Activated CD8-positive, alpha-beta memory T cell treated with anti-CD3 and anti-CD28 coated beads for 48 hours (primary cell): ENCODE measurements at regions not wholly inside any gene's neighbourhood (a gene's known extent, or its start where the extent isn't known, plus 50 kb on each side); places are given as distances from the start of the nearest gene placed in this dataset.
A peak's percentile ranks its signal among the peaks of the same experiment; 100 is the strongest.

Source experiments
- DNase-seq, 3 experiments: peaks; one replicate each; pipeline ENCODE4 v3.0.0-alpha.2; 2020; ENCODE audit warnings: low read depth in 2 of 3, low spot score in 2 of 3

DNA sequence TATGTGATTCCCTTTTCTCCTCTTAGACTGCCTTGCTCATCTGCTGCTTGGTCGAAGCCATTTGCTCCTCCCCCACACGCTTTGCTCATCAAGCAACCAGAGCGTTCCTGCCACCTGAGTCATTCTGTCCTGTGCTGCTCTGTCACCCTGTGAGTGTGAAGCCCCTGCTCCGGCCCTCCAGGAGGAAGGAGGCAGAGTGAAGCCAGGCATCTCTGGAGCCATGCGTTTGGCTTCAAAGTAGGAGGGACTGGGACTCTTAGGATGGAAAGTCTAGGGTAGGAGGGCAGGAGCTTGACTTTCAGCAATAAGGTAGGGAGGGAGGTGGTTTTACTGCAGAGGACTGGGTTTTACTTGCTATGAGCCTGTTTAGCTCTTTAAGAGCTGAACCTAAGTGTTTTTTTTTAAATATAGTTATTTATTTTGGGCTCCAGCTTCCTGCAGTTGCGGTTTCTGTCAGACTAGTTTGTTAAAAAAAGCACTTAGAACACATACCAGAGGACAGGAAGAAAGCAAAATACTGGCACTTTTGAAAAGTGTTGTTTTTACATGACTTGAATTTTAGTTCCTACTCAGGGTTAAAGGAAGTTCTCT is 63.6 kb downstream of the SPINK2 start:
- DNase-seq, result peak; percentile 31 to 44 (median 40)

DNA sequence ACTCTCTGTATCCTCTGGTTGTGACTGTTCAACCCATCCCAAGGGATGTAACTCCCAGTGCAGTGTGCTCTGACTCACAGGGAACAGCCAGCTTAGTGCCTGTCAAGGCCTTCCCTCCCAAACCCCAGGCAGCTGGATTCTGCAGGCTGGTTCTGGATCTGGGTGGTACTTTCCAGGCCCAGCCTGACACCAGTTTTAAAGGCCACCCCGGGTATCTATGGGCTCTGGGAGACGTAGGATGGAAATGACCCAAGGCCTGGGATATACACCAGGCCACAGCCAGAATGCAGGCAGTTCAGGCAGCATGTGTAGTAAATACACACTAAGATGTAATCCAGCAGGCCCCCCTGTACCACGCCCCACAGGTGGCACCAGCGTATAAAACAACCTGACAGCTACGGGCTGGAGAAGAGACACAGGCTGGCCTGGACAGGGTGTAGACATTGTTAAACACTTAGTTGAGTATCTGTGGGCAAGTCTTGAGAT is 64.2 kb downstream of the SPINK2 start:
- DNase-seq, result no peak

DNA sequence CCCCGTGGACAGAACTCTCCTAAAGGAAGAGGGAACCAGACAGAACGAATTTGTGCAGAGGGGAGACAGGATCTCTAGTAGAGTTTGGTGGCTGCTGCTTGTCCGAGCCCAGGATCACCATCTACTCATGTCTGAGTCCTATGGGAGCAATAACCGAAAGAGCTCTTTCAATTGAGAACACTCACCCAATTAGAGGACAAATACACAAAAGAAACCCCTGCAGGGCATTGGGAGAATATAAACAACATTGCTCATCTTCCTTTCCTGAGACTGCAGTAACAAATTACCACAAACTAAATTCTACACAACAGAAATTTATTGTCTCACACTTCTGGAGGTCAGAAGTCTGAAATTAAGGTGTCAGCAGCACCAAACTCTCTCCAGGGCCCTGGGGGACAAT is 65.6 kb downstream of the SPINK2 start:
- DNase-seq, result no peak

DNA sequence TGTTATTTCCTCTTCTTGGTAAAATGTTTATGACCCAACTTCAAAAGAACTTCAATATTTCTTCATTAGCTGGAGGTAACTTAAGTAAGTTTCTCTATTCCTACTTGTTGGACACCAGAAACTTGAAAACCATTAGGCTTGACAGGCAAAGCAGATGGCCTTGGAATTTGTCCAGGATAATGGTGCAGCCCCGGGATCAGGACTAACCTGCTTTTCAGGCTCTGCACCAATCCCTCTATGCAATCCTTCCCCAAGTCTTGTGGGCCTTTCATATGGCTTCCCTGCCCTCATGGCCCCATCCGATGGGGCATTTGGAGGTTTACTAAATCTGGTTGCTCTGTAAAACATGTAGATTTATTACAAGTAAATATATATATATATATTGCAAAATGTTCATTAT is 68.5 kb downstream of the SPINK2 start:
- no peak for DNase-seq

- DNase-seq, result no peak
Measured at GRCh38 chr4:56750231-56750630, 69.1 kb upstream of the HOPX start.

DNA sequence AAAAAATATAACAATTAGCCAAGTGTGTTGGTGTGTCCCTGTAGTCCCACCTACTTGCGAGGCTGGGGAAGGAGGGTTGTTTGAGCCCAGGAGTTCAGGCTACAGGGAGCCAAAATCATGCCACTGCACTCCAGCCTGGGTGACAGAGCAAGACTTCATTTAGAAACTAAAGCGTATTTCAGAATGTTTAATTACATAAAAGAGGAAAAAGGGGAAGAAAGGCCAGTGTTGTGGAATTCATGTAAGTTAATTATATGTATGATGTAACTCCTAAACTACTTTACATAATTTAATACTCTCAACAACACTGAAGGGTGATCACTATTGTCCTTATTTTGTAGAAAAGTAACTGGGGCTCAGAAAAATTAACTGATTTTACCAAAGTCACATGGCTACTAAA is 67.2 kb upstream of the HOPX start:
- DNase-seq, result no peak

GRCh38 chr4:56746639-56747038 is 65.5 kb upstream of the HOPX start:
- no peak for DNase-seq

DNA sequence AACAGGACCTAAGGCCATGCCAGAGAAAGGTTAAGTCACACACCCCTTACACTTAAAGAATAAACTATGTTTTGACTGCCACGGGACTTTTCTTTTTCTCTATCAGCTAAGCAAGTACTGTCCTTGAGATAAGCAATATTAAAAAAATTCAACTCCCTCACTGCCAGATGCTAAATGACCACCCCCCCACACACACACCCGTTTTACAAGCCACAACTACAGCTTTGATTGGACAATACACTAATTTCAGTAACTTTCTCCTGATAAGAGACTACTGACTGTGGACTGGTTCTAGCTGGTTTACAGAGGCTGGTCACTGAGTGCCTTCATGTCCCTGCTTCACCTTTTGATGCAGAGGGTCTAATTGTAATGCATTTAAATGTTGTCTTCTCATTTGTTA is 63.9 kb upstream of the HOPX start:
- DNase-seq, result no peak

- no peak for DNase-seq
Measured at GRCh38 chr4:56744030-56744429, 62.9 kb upstream of the HOPX start.

- no peak for DNase-seq
Measured at GRCh38 chr4:56743550-56743949, 62.5 kb upstream of the HOPX start.

GRCh38 chr4:56742080-56742871 is 61.2 kb upstream of the HOPX start:
- DNase-seq, result no peak

- no peak for DNase-seq
Measured at GRCh38 chr4:56741595-56741994, 60.5 kb upstream of the HOPX start.

DNA sequence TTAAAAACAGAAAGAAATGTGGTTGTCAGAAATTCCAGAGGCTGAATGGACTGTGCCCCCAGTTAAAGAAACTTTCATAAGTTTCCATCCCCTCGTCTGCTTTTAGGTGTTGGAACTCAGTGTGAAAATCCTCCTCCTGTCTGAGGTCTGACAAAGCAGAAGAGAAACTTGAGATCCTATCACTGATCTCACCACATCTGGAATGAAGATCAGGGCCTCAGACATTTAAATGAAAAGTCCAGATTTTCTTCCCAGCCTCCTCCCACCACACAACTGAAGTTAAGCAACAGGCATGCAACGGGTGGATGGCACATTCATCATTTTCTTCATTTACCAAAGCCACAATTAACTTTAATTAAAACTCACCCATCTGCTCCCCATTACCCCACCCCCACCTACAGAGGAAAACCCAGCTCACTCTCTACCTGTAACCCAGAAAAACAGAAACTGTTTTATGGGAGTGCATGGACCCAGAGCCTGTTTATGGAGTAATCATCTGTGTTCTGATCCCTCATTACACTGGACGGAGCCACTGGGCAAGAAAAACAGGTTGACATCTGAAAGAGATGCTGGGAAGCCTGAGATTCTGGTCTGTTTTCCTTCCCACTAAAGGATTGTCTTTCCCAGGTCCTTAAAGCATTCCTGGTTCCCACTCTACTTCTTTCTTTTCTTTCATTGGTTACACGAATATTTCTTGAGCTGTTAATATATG is 58.1 kb upstream of the HOPX start:
- no peak for DNase-seq

- DNase-seq, result no peak
Measured at GRCh38 chr4:56737666-56738065, 56.6 kb upstream of the HOPX start.

GRCh38 chr4:56733352-56733751 is 52.3 kb upstream of the HOPX start:
- no peak for DNase-seq

- no peak for DNase-seq
Measured at GRCh38 chr4:56732301-56732700, 51.2 kb upstream of the HOPX start.

GRCh38 chr4:56731857-56732256 is 50.8 kb upstream of the HOPX start:
- DNase-seq, result no peak
